SK-N-SH treated with all-trans-retinoic acid at 6 μM for 48 hours (cell line): ENCODE measurements at regions not wholly inside any gene's neighbourhood (a gene's known extent, or its start where the extent isn't known, plus 50 kb on each side); places are given as distances from the start of the nearest gene placed in this dataset.
A peak's percentile ranks its signal among the peaks of the same experiment; 100 is the strongest.

ENCODE experiments used
- ATAC-seq: fragments of 200-7000 bp; cut with Tn5 transposase; 3 replicates; pipeline ENCODE4 v1.9.1; 2020; ENCODE audit warnings: mild to moderate bottlenecking, moderate library complexity
- ARNTL ChIP-seq: fragments of 450-650 bp; formaldehyde crosslinking; IDR thresholded peaks from 2 replicates; pipeline ENCODE4 v1.5.0; 2020; ENCODE audit warnings: low read depth, mild to moderate bottlenecking, moderate library complexity, borderline replicate concordance
- BACH2 ChIP-seq: fragments of 250-450 bp; sonication (Bioruptor Pico); IDR thresholded peaks from 2 replicates; pipeline ENCODE4 v1.9.0; 2021; ENCODE audit warnings: mild to moderate bottlenecking, borderline replicate concordance
- CSDC2 ChIP-seq: fragments of 250-450 bp; sonication (Bioruptor Pico); IDR thresholded peaks from 2 replicates; pipeline ENCODE4 v1.5.0; 2020; ENCODE audit warnings: mild to moderate bottlenecking, moderate library complexity
- GLIS3 ChIP-seq: fragments of 250-450 bp; sonication (Bioruptor Pico); IDR thresholded peaks from 2 replicates; pipeline ENCODE4 v1.5.0; 2020; ENCODE audit warnings: mild to moderate bottlenecking, moderate library complexity
- ISL1 ChIP-seq: fragments of 250-450 bp; sonication (Bioruptor Pico); IDR thresholded peaks from 2 replicates; pipeline ENCODE4 v2.1.2; 2022; ENCODE audit warnings: mild to moderate bottlenecking, moderate library complexity
- OSR1 ChIP-seq: fragments of 250-450 bp; sonication (Bioruptor Pico); IDR thresholded peaks from 2 replicates; pipeline ENCODE4 v1.8.0; 2022; ENCODE audit warnings: moderate library complexity, mild to moderate bottlenecking, inconsistent platforms
- POU6F1 ChIP-seq: fragments of 250-450 bp; sonication (Bioruptor Pico); IDR thresholded peaks from 2 replicates; pipeline ENCODE4 v1.8.0; 2021; ENCODE audit warnings: low read depth, mild to moderate bottlenecking, moderate library complexity, borderline replicate concordance
- PPARA ChIP-seq: fragments of 250-450 bp; sonication (Bioruptor Pico); IDR thresholded peaks from 2 replicates; pipeline ENCODE4 v1.5.0; 2020; ENCODE audit warnings: mild to moderate bottlenecking, borderline replicate concordance
- RARB ChIP-seq: fragments of 250-450 bp; sonication (Bioruptor Pico); IDR thresholded peaks from 2 replicates; pipeline ENCODE4 v1.8.0; 2021; ENCODE audit warnings: mild to moderate bottlenecking, moderate library complexity
- SNAI2 ChIP-seq: fragments of 250-450 bp; sonication (Bioruptor Pico); IDR thresholded peaks from 2 replicates; pipeline ENCODE4 v1.5.0; 2020; ENCODE audit warnings: mild to moderate bottlenecking, moderate library complexity
- TCF4 ChIP-seq: fragments of 250-450 bp; sonication (Bioruptor Pico); IDR thresholded peaks from 2 replicates; pipeline ENCODE4 v1.8.0; 2021; ENCODE audit warnings: mild to moderate bottlenecking, moderate library complexity, borderline replicate concordance
- TOX ChIP-seq: fragments of 250-450 bp; sonication (Bioruptor Pico); IDR thresholded peaks from 2 replicates; pipeline ENCODE4 v1.8.0; 2021; ENCODE audit warnings: mild to moderate bottlenecking, moderate library complexity, borderline replicate concordance
- TSHZ2 ChIP-seq: fragments of 250-450 bp; sonication (Bioruptor Pico); IDR thresholded peaks from 2 replicates; pipeline ENCODE4 v1.5.0; 2020; ENCODE audit warnings: mild to moderate bottlenecking, moderate library complexity
- ZC3H10 ChIP-seq: fragments of 250-450 bp; sonication (Bioruptor Pico); IDR thresholded peaks from 2 replicates; pipeline ENCODE4 v1.5.1; 2021; ENCODE audit warnings: mild to moderate bottlenecking, moderate library complexity
- ZFP3 ChIP-seq: fragments of 250-450 bp; sonication (Bioruptor Pico); IDR thresholded peaks from 2 replicates; pipeline ENCODE4 v1.5.0; 2020; ENCODE audit warnings: mild to moderate bottlenecking, moderate library complexity
- ZFP30 ChIP-seq: fragments of 450-650 bp; formaldehyde crosslinking; IDR thresholded peaks from 2 replicates; pipeline ENCODE4 v1.5.0; 2022; ENCODE audit warnings: mild to moderate bottlenecking, moderate library complexity
- ZNF565 ChIP-seq: fragments of 450-650 bp; formaldehyde crosslinking; conservative IDR thresholded peaks from 2 replicates; pipeline ENCODE4 v1.5.0; 2020; ENCODE audit warnings: low read depth, mild to moderate bottlenecking, moderate library complexity
- ZNF70 ChIP-seq: fragments of 450-650 bp; formaldehyde crosslinking; IDR thresholded peaks from 2 replicates; pipeline ENCODE4 v1.5.0; 2020; ENCODE audit warnings: mild to moderate bottlenecking, moderate library complexity
- ZNF8 ChIP-seq: fragments of 450-650 bp; formaldehyde crosslinking; IDR thresholded peaks from 2 replicates; pipeline ENCODE4 v1.5.0; 2020; ENCODE audit warnings: mild to moderate bottlenecking, moderate library complexity
- TF ChIP-seq, protein P1 (sequence below): fragments of 250-450 bp; sonication (Bioruptor Pico); IDR thresholded peaks from 2 replicates; pipeline ENCODE4 v1.5.1; 2021; ENCODE audit warnings: mild to moderate bottlenecking, moderate library complexity

- peak; percentile 96 for ATAC-seq
- TF ChIP-seq ZNF70 (CRISPR knock-in tag): no peak
- no peak for TF ChIP-seq RARB (CRISPR knock-in tag)
- no peak for TF ChIP-seq ZNF565 (CRISPR knock-in tag)
- TF ChIP-seq TOX: no peak
- TF ChIP-seq ZNF8 (CRISPR knock-in tag): no peak
- no peak for TF ChIP-seq CSDC2 (CRISPR knock-in tag)
- no peak for TF ChIP-seq POU6F1 (CRISPR knock-in tag)
- TF ChIP-seq SNAI2 (CRISPR knock-in tag): no peak
- no peak for TF ChIP-seq ZC3H10 (CRISPR knock-in tag)
- no peak for TF ChIP-seq PPARA (CRISPR knock-in tag)
- TF ChIP-seq TSHZ2: no peak
- no peak for TF ChIP-seq ARNTL (CRISPR knock-in tag)
- TF ChIP-seq ZFP30: no peak
- TF ChIP-seq BACH2 (CRISPR knock-in tag): no peak
- no peak for TF ChIP-seq OSR1 (CRISPR knock-in tag)
- TF ChIP-seq, protein P1, sequence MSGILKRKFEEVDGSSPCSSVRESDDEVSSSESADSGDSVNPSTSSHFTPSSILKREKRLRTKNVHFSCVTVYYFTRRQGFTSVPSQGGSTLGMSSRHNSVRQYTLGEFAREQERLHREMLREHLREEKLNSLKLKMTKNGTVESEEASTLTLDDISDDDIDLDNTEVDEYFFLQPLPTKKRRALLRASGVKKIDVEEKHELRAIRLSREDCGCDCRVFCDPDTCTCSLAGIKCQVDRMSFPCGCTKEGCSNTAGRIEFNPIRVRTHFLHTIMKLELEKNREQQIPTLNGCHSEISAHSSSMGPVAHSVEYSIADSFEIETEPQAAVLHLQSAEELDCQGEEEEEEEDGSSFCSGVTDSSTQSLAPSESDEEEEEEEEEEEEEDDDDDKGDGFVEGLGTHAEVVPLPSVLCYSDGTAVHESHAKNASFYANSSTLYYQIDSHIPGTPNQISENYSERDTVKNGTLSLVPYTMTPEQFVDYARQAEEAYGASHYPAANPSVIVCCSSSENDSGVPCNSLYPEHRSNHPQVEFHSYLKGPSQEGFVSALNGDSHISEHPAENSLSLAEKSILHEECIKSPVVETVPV (CRISPR knock-in tag): no peak
- no peak for TF ChIP-seq TCF4 (CRISPR knock-in tag)
These were observed 58.3 kb upstream of the EEA1 start for GRCh38 chr12:92987362-92987761.

- peak; percentile 50 for ATAC-seq
- TF ChIP-seq ZFP30: no peak
- TF ChIP-seq GLIS3 (CRISPR knock-in tag): no peak
- no peak for TF ChIP-seq TCF4 (CRISPR knock-in tag)
These were observed 58.9 kb upstream of the EEA1 start for GRCh38 chr12:92987846-92988621.

DNA sequence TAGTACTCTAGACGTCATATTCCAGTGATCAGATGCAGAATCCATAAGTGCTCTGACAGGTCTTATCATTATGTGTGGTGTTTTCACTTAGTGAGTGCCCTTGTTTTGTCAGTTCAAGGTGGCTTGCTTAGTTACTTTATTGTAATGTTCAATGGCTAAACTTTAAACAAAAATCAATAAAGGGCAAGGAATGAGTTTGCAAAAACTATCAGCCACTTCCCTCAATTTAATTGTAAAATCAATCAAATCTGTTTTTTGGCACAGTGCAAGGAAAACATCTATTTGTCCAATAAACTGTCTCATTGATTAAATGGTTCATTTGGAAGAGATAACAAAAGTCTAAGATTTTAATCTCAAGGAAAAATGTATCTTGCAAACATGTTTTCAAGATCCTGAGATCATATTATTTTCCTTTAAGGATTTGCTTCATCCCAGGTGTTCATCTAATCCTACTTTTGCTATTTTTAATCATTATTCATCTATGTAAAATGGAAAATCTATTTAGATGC is 59.6 kb upstream of the EEA1 start:
- TF ChIP-seq ISL1: peak; percentile 64
- no peak for TF ChIP-seq ZNF565 (CRISPR knock-in tag)
- TF ChIP-seq OSR1 (CRISPR knock-in tag): no peak
- TF ChIP-seq, all 23 proteins: peak for 1
- no peak for ATAC-seq

GRCh38 chr12:92989715-92990484 is 60.8 kb upstream of the EEA1 start:
- no peak for TF ChIP-seq ARNTL (CRISPR knock-in tag)
- TF ChIP-seq RARB (CRISPR knock-in tag): no peak
- no peak for TF ChIP-seq TOX
- TF ChIP-seq SNAI2 (CRISPR knock-in tag): no peak
- TF ChIP-seq ZFP3 (CRISPR knock-in tag): no peak
- TF ChIP-seq PPARA (CRISPR knock-in tag): no peak
- TF ChIP-seq TSHZ2: no peak
- ATAC-seq: no peak
